Skeletal muscle satellite cell (primary cell): ENCODE measurements at regions not wholly inside any gene's neighbourhood (a gene's known extent, or its start where the extent isn't known, plus 50 kb on each side); places are given as distances from the start of the nearest gene placed in this dataset.

ENCODE experiments used
- H3K27me3 ChIP-seq: 2 replicates; pipeline ENCODE4 v1.7.0; 2013; ENCODE audit warnings: low read length; ENCODE audit not compliant: control insufficient read depth, insufficient read depth
- H3K36me3 ChIP-seq: 2 replicates; pipeline ENCODE4 v1.7.0; 2013; ENCODE audit warnings: mild to moderate bottlenecking, control low read depth, low read length; ENCODE audit not compliant: insufficient read depth
- H3K4me1 ChIP-seq: 2 replicates; pipeline ENCODE4 v1.7.0; 2013; ENCODE audit warnings: low read length; ENCODE audit not compliant: control insufficient read depth, insufficient read depth
- H3K4me2 ChIP-seq: 2 replicates; pipeline ENCODE4 v1.7.0; 2013; ENCODE audit warnings: mild to moderate bottlenecking, low read length
- H3K4me3 ChIP-seq: 2 replicates; pipeline ENCODE4 v1.7.0; 2013; ENCODE audit warnings: low read length
- H3K9ac ChIP-seq: 2 replicates; pipeline ENCODE4 v1.7.0; 2013; ENCODE audit warnings: mild to moderate bottlenecking, low read depth, low read length, moderate library complexity
- H3K9me3 ChIP-seq: replicated peaks from 2 replicates; pipeline ENCODE4 v1.7.0; 2013; ENCODE audit warnings: mild to moderate bottlenecking, control low read depth, low read length

- Histone ChIP-seq H3K4me1 (no peaks in the 10 kb centered on the region), H3K36me3 (no peaks in the 10 kb centered on the region), H3K9me3 (peaks cover 3% of the 10 kb centered on the region), H3K4me3 (no peak overlapping the region), H3K27me3 (no peaks in the 10 kb centered on the region), H3K4me2 (no peak overlapping the region), H3K9ac (no peak overlapping the region)
Measured at GRCh38 chr6:76422511-76423213, 350.2 kb upstream of the IMPG1 start.

- H3K9me3 ChIP-seq, result peaks cover 3% of the 10 kb centered on the region
- H3K4me2 ChIP-seq, result no peak overlapping the region
- H3K27me3 ChIP-seq, result no peaks in the 10 kb centered on the region
- H3K36me3 ChIP-seq, result no peaks in the 10 kb centered on the region
- H3K4me3 ChIP-seq, result no peak overlapping the region
- H3K9ac ChIP-seq, result no peak overlapping the region
- H3K4me1 ChIP-seq, result no peaks in the 10 kb centered on the region
Measured at GRCh38 chr6:76420094-76420493, 347.6 kb upstream of the IMPG1 start.

GRCh38 chr6:76418560-76419223, 346.2 kb upstream of the IMPG1 start:
- Histone ChIP-seq H3K36me3 (no peaks in the 10 kb centered on the region), H3K4me1 (no peaks in the 10 kb centered on the region), H3K4me3 (no peak overlapping the region), H3K27me3 (no peaks in the 10 kb centered on the region), H3K9ac (no peak overlapping the region), H3K9me3 (peaks cover 3% of the 10 kb centered on the region), H3K4me2 (no peak overlapping the region)

- no peaks in the 10 kb centered on the region for H3K4me1 ChIP-seq
- no peak overlapping the region for H3K9ac ChIP-seq
- H3K27me3 ChIP-seq, result no peaks in the 10 kb centered on the region
- H3K9me3 ChIP-seq, result peaks cover 3% of the 10 kb centered on the region
- H3K4me3 ChIP-seq, result no peak overlapping the region
- no peak overlapping the region for H3K4me2 ChIP-seq
- H3K36me3 ChIP-seq, result no peaks in the 10 kb centered on the region
Measured at GRCh38 chr6:76416821-76417605, 344.6 kb upstream of the IMPG1 start.

- Histone ChIP-seq H3K9ac (no peak overlapping the region), H3K4me3 (no peak overlapping the region), H3K4me1 (no peaks in the 10 kb centered on the region), H3K4me2 (no peak overlapping the region), H3K27me3 (no peaks in the 10 kb centered on the region), H3K36me3 (no peaks in the 10 kb centered on the region), H3K9me3 (no peaks in the 10 kb centered on the region)
Measured at GRCh38 chr6:76403064-76403463, 330.6 kb upstream of the IMPG1 start.

- Histone ChIP-seq H3K9ac (no peak overlapping the region), H3K36me3 (no peaks in the 10 kb centered on the region), H3K4me3 (no peak overlapping the region), H3K27me3 (no peaks in the 10 kb centered on the region), H3K9me3 (no peaks in the 10 kb centered on the region), H3K4me2 (no peak overlapping the region), H3K4me1 (no peaks in the 10 kb centered on the region)
Measured at GRCh38 chr6:76397966-76398365, 325.5 kb upstream of the IMPG1 start.

GRCh38 chr6:76382201-76382600, 309.7 kb upstream of the IMPG1 start:
- no peaks in the 10 kb centered on the region for H3K4me1 ChIP-seq
- no peak overlapping the region for H3K4me2 ChIP-seq
- H3K36me3 ChIP-seq, result no peaks in the 10 kb centered on the region
- H3K9ac ChIP-seq, result no peak overlapping the region
- no peaks in the 10 kb centered on the region for H3K27me3 ChIP-seq
- H3K4me3 ChIP-seq, result no peak overlapping the region
- peaks cover 3% of the 10 kb centered on the region for H3K9me3 ChIP-seq

GRCh38 chr6:76381612-76382011, 309.1 kb upstream of the IMPG1 start:
- H3K36me3 ChIP-seq, result no peaks in the 10 kb centered on the region
- no peak overlapping the region for H3K4me2 ChIP-seq
- peaks cover 3% of the 10 kb centered on the region for H3K9me3 ChIP-seq
- H3K27me3 ChIP-seq, result no peaks in the 10 kb centered on the region
- H3K4me3 ChIP-seq, result no peak overlapping the region
- H3K9ac ChIP-seq, result no peak overlapping the region
- no peaks in the 10 kb centered on the region for H3K4me1 ChIP-seq

- no peak overlapping the region for H3K4me2 ChIP-seq
- no peaks in the 10 kb centered on the region for H3K9me3 ChIP-seq
- H3K9ac ChIP-seq, result no peak overlapping the region
- H3K4me3 ChIP-seq, result no peak overlapping the region
- H3K4me1 ChIP-seq, result no peaks in the 10 kb centered on the region
- no peaks in the 10 kb centered on the region for H3K36me3 ChIP-seq
- no peaks in the 10 kb centered on the region for H3K27me3 ChIP-seq
Measured at GRCh38 chr6:76351275-76351674, 278.8 kb upstream of the IMPG1 start.

GRCh38 chr6:76347539-76347938, 275.1 kb upstream of the IMPG1 start:
- H3K9ac ChIP-seq, result no peak overlapping the region
- H3K27me3 ChIP-seq, result no peaks in the 10 kb centered on the region
- H3K4me3 ChIP-seq, result no peak overlapping the region
- no peak overlapping the region for H3K4me2 ChIP-seq
- H3K36me3 ChIP-seq, result no peaks in the 10 kb centered on the region
- H3K4me1 ChIP-seq, result no peaks in the 10 kb centered on the region
- no peaks in the 10 kb centered on the region for H3K9me3 ChIP-seq

GRCh38 chr6:76342611-76343160, 270.2 kb upstream of the IMPG1 start:
- Histone ChIP-seq H3K27me3 (no peaks in the 10 kb centered on the region), H3K9ac (no peak overlapping the region), H3K9me3 (no peaks in the 10 kb centered on the region)

More at GRCh38 chr6:76342611-76343160, 270.2 kb upstream of the IMPG1 start:
- Histone ChIP-seq H3K4me3 (no peak overlapping the region), H3K4me2 (no peak overlapping the region), H3K36me3 (no peaks in the 10 kb centered on the region), H3K4me1 (no peaks in the 10 kb centered on the region)
